Hepatocyte (in vitro differentiated cells): ENCODE measurements at regions not wholly inside any gene's neighbourhood (a gene's known extent, or its start where the extent isn't known, plus 50 kb on each side); places are given as distances from the start of the nearest gene placed in this dataset.

Source experiments
- DNase-seq: peaks from one replicate; pipeline ENCODE4 v3.0.0-alpha.2; 2016; ENCODE audit warnings: low spot score
- H2AFZ ChIP-seq: fragments of 200-600 bp; sonication (generic); 2 replicates; pipeline ENCODE4 v1.6.0; 2016; ENCODE audit warnings: antibody characterized with exemption, mild to moderate bottlenecking
- H3K27ac ChIP-seq: fragments of 200-600 bp; sonication (generic); 2 replicates; pipeline ENCODE4 v1.5.1; 2016; ENCODE audit warnings: mild to moderate bottlenecking
- H3K27me3 ChIP-seq: fragments of 200-600 bp; sonication (generic); 2 replicates; pipeline ENCODE4 v1.6.1; 2016
- H3K36me3 ChIP-seq: fragments of 200-600 bp; sonication (generic); replicated peaks from 2 replicates; pipeline ENCODE4 v1.5.1; 2016; ENCODE audit warnings: low read depth; ENCODE audit not compliant: insufficient read depth
- H3K4me1 ChIP-seq: fragments of 200-600 bp; sonication (generic); 2 replicates; pipeline ENCODE4 v1.5.1; 2016; ENCODE audit warnings: mild to moderate bottlenecking, moderate library complexity; ENCODE audit not compliant: insufficient read depth
- H3K4me2 ChIP-seq: fragments of 200-600 bp; sonication (generic); 2 replicates; pipeline ENCODE4 v1.6.0; 2016
- H3K4me3 ChIP-seq: fragments of 200-600 bp; sonication (generic); 2 replicates; pipeline ENCODE4 v1.5.1; 2016; ENCODE audit warnings: mild to moderate bottlenecking
- H3K79me2 ChIP-seq: fragments of 200-600 bp; sonication (generic); 2 replicates; pipeline ENCODE4 v1.6.0; 2017; ENCODE audit warnings: mild to moderate bottlenecking
- H3K9me2 ChIP-seq: fragments of 200-600 bp; sonication (generic); replicated peaks from 2 replicates; pipeline ENCODE4 v1.6.0; 2017; ENCODE audit warnings: mild to moderate bottlenecking; ENCODE audit not compliant: insufficient read depth
- H3K9me3 ChIP-seq: fragments of 200-600 bp; sonication (generic); 2 replicates; pipeline ENCODE4 v1.5.1; 2016; ENCODE audit warnings: low read depth, mild to moderate bottlenecking
- H4K20me1 ChIP-seq: fragments of 200-600 bp; sonication (generic); 2 replicates; pipeline ENCODE4 v1.6.0; 2016; ENCODE audit warnings: mild to moderate bottlenecking; ENCODE audit not compliant: insufficient read depth, poor library complexity, severe bottlenecking
- CTCF ChIP-seq: fragments of 200-600 bp; sonication (generic); IDR thresholded peaks from 2 replicates; pipeline ENCODE4 v1.5.1; 2016; ENCODE audit warnings: antibody characterized with exemption, mild to moderate bottlenecking; ENCODE audit not compliant: poor library complexity
- EZH2 ChIP-seq: fragments of 200-600 bp; sonication (generic); IDR thresholded peaks from 2 replicates; pipeline ENCODE4 v1.6.1; 2016; ENCODE audit warnings: antibody characterized with exemption, mild to moderate bottlenecking, borderline replicate concordance
- EZH2phosphoT487 ChIP-seq: fragments of 200-600 bp; sonication (generic); IDR thresholded peaks from one replicate; pipeline ENCODE4 v1.6.1; 2018; ENCODE audit warnings: antibody characterized with exemption, mild to moderate bottlenecking, low read depth, moderate library complexity; ENCODE audit not compliant: unreplicated experiment, severe bottlenecking
- WGBS: methylation state at CpG from one replicate; pipeline ENCODE4 v1.1.6; 2016; ENCODE audit warnings: low lambda C conversion rate; ENCODE audit errors: missing lambda C conversion rate; 5-methylcytosine and 5-hydroxymethylcytosine counted together

GRCh38 chr7:53087274-53087673, 51.8 kb downstream of the POM121L12 start:
- Histone ChIP-seq H3K9me2 (no peaks in the 10 kb centered on the region), H3K4me2 (no peak overlapping the region), H3K4me1 (no peaks in the 10 kb centered on the region), H3K27me3 (no peaks in the 10 kb centered on the region), H3K27ac (no peak overlapping the region), H3K36me3 (no peaks in the 10 kb centered on the region), H4K20me1 (no peaks in the 10 kb centered on the region), H3K79me2 (no peaks in the 10 kb centered on the region), H3K9me3 (no peaks in the 10 kb centered on the region), H3K4me3 (no peak overlapping the region), H2AFZ (no peak overlapping the region)
- no peak for DNase-seq
- TF ChIP-seq EZH2phosphoT487 (no peak), EZH2 (no peak), CTCF (no peak)
- 91% methylated on average over 17 of the region's 17 CpGs for WGBS

- Histone ChIP-seq H3K4me1 (no peaks in the 10 kb centered on the region), H4K20me1 (no peaks in the 10 kb centered on the region), H3K4me2 (no peak overlapping the region), H3K27me3 (no peaks in the 10 kb centered on the region), H2AFZ (no peak overlapping the region), H3K27ac (no peak overlapping the region), H3K79me2 (no peaks in the 10 kb centered on the region), H3K4me3 (no peak overlapping the region), H3K9me2 (no peaks in the 10 kb centered on the region), H3K36me3 (no peaks in the 10 kb centered on the region), H3K9me3 (no peaks in the 10 kb centered on the region)
- WGBS: 81% methylated on average over 3 of the region's 3 CpGs
- no peak for TF ChIP-seq EZH2
- no peak for TF ChIP-seq EZH2phosphoT487
- no peak for TF ChIP-seq CTCF
- no peak for DNase-seq
Measured at GRCh38 chr7:53094191-53094590, 58.8 kb downstream of the POM121L12 start.

- no peak for TF ChIP-seq EZH2
- TF ChIP-seq EZH2phosphoT487: no peak
- TF ChIP-seq CTCF: no peak
- Histone ChIP-seq H2AFZ (no peak overlapping the region), H3K27ac (no peak overlapping the region), H3K9me3 (no peaks in the 10 kb centered on the region), H3K4me1 (no peaks in the 10 kb centered on the region), H3K9me2 (no peaks in the 10 kb centered on the region), H3K79me2 (no peaks in the 10 kb centered on the region), H3K4me2 (no peak overlapping the region), H3K4me3 (no peak overlapping the region), H3K36me3 (no peaks in the 10 kb centered on the region), H4K20me1 (no peaks in the 10 kb centered on the region), H3K27me3 (no peaks in the 10 kb centered on the region)
- WGBS: 69% methylated on average over 2 of the region's 2 CpGs
- no peak for DNase-seq
Measured at GRCh38 chr7:53094827-53095226, 59.4 kb downstream of the POM121L12 start.
